IMR-90 (cell line): ENCODE measurements at regions not wholly inside any gene's neighbourhood (a gene's known extent, or its start where the extent isn't known, plus 50 kb on each side); places are given as distances from the start of the nearest gene placed in this dataset.

Experiments used
- ATAC-seq: fragments of 200-7000 bp; cut with Tn5 transposase; 2 replicates; pipeline ENCODE4 v1.9.1; 2020; ENCODE audit warnings: low read depth, mild to moderate bottlenecking, moderate library complexity
- BruUV-seq: library from RNA; stranded (reverse); fragments of 400-500 nt; replicated peaks from 2 replicates; lab custom pipeline; 2021; lab: Mats Ljungman, UMichigan
- CTCF ChIA-PET: fragments of 300-600 bp; formaldehyde crosslinking; extraction: SDS; loops from one replicate; lab custom pipeline; 2021; ENCODE audit warnings: antibody characterized with exemption; lab: Yijun Ruan, JAX
- POLR2A ChIA-PET: fragments of 300-600 bp; sonication (Branson Sonifier 250); formaldehyde crosslinking; loops from one replicate; lab custom pipeline; 2022; ENCODE audit warnings: antibody characterized with exemption; ENCODE audit not compliant: unreplicated experiment; lab: Charles Lee
- DNase-seq: peaks from one replicate; pipeline ENCODE4 v3.0.0; 2013
- H2AFZ ChIP-seq: replicated peaks from 2 replicates; pipeline ENCODE3; 2013; ENCODE audit warnings: low read length, mild to moderate bottlenecking; ENCODE audit not compliant: poor library complexity
- H2AK5ac ChIP-seq: 2 replicates; pipeline ENCODE4 v1.6.1; 2013; ENCODE audit warnings: low read depth, low read length, inconsistent platforms
- H2AK9ac ChIP-seq: replicated peaks from 2 replicates; pipeline ENCODE3; 2013; ENCODE audit warnings: mild to moderate bottlenecking, low read depth, low read length, moderate library complexity; ENCODE audit not compliant: poor library complexity
- H2BK120ac ChIP-seq: 2 replicates; pipeline ENCODE4 v1.6.1; 2013; ENCODE audit warnings: low read depth, low read length, inconsistent platforms
- H2BK15ac ChIP-seq: 3 replicates; pipeline ENCODE4 v1.6.1; 2013; ENCODE audit warnings: low read depth, low read length, inconsistent platforms
- H2BK20ac ChIP-seq: 2 replicates; pipeline ENCODE4 v1.6.1; 2013; ENCODE audit warnings: low read depth, mild to moderate bottlenecking, inconsistent platforms, low read length, moderate library complexity
- H2BK5ac ChIP-seq: 2 replicates; pipeline ENCODE4 v1.6.1; 2013; ENCODE audit warnings: mild to moderate bottlenecking, low read depth, low read length, inconsistent platforms; ENCODE audit not compliant: poor library complexity, severe bottlenecking
- H3K14ac ChIP-seq: replicated peaks from 2 replicates; pipeline ENCODE4 v1.6.1; 2013; ENCODE audit warnings: low read depth, low read length, inconsistent platforms
- H3K18ac ChIP-seq: 2 replicates; pipeline ENCODE4 v1.6.1; 2013; ENCODE audit warnings: low read depth, low read length, control low read depth
- H3K23ac ChIP-seq: 2 replicates; pipeline ENCODE4 v1.6.1; 2013; ENCODE audit warnings: low read depth, low read length, inconsistent platforms
- H3K27ac ChIP-seq: 2 replicates; pipeline ENCODE4 v1.5.1; 2013; ENCODE audit warnings: mild to moderate bottlenecking, control low read depth, low read length; ENCODE audit not compliant: insufficient read depth
- H3K27me3 ChIP-seq: 2 replicates; pipeline ENCODE4 v1.6.1; 2013; ENCODE audit warnings: low read length; ENCODE audit not compliant: control insufficient read depth, insufficient read depth
- H3K36me3 ChIP-seq: 2 replicates; pipeline ENCODE4 v1.6.1; 2013; ENCODE audit warnings: low read length, mixed read lengths; ENCODE audit not compliant: control insufficient read depth, insufficient read depth
- H3K4ac ChIP-seq: 2 replicates; pipeline ENCODE4 v1.6.1; 2013; ENCODE audit warnings: low read depth, low read length, inconsistent platforms
- H3K4me1 ChIP-seq: 2 replicates; pipeline ENCODE4 v1.6.1; 2013; ENCODE audit warnings: low read length, mixed read lengths; ENCODE audit not compliant: control insufficient read depth, insufficient read depth
- H3K4me2 ChIP-seq: 2 replicates; pipeline ENCODE4 v1.6.1; 2013; ENCODE audit warnings: low read depth, mild to moderate bottlenecking, control low read depth, low read length, moderate library complexity
- H3K4me3 ChIP-seq: 2 replicates; pipeline ENCODE4 v1.5.1; 2013; ENCODE audit warnings: low read depth, mild to moderate bottlenecking, control low read depth, low read length, moderate library complexity; ENCODE audit not compliant: insufficient read depth
- H3K56ac ChIP-seq: 2 replicates; pipeline ENCODE4 v1.6.1; 2013; ENCODE audit warnings: low read length, inconsistent platforms; ENCODE audit not compliant: insufficient read depth; ENCODE audit errors: extremely low read depth
- H3K79me1 ChIP-seq, 2 experiments: 2 replicates each; pipeline ENCODE4 v1.6.1; 2013; ENCODE audit warnings: low read length in 2 of 2, inconsistent platforms in 1 of 2, low read depth in 1 of 2
- H3K9ac ChIP-seq: 2 replicates; pipeline ENCODE4 v1.6.1; 2013; ENCODE audit warnings: low read depth, low read length, control low read depth
- H3K9me1 ChIP-seq: 2 replicates; pipeline ENCODE4 v1.6.1; 2013; ENCODE audit warnings: low read length, inconsistent platforms; ENCODE audit not compliant: insufficient read depth
- H3K9me3 ChIP-seq: 2 replicates; pipeline ENCODE4 v1.6.1; 2013; ENCODE audit warnings: low read length; ENCODE audit not compliant: control insufficient read depth, insufficient read depth
- H4K20me1 ChIP-seq: 2 replicates; pipeline ENCODE4 v1.6.1; 2013; ENCODE audit warnings: low read length, inconsistent platforms; ENCODE audit not compliant: insufficient read depth
- H4K5ac ChIP-seq: 2 replicates; pipeline ENCODE4 v1.6.1; 2013; ENCODE audit warnings: mild to moderate bottlenecking, low read depth, low read length, control low read depth
- H4K8ac ChIP-seq, 2 experiments: 2 replicates each; pipeline ENCODE4 v1.6.1; 2013; ENCODE audit warnings: low read depth in 2 of 2, low read length in 2 of 2, control low read depth in 1 of 2, inconsistent platforms in 1 of 2
- H4K91ac ChIP-seq: 2 replicates; pipeline ENCODE4 v1.6.1; 2013; ENCODE audit warnings: low read depth, low read length, inconsistent platforms; ENCODE audit not compliant: insufficient read depth
- CEBPB ChIP-seq: IDR thresholded peaks from 2 replicates; pipeline ENCODE4 v1.6.1; 2012; ENCODE audit warnings: low read depth, low read length, improper control_type of control experiment
- CHD1 ChIP-seq: IDR thresholded peaks from 2 replicates; pipeline ENCODE4 v1.6.1; 2012; ENCODE audit warnings: low read depth, low read length, improper control_type of control experiment
- CTCF ChIP-seq: conservative IDR thresholded peaks from 2 replicates; pipeline ENCODE4 v1.5.1; 2012; ENCODE audit warnings: mild to moderate bottlenecking, low read depth, low read length, improper control_type of control experiment
- ELK1 ChIP-seq: fragments of 150-350 bp; IDR thresholded peaks from 2 replicates; pipeline ENCODE4 v1.6.1; 2016; ENCODE audit warnings: low read depth, mild to moderate bottlenecking, low read length, moderate library complexity, borderline replicate concordance
- FOS ChIP-seq: fragments of 150-350 bp; IDR thresholded peaks from 2 replicates; pipeline ENCODE4 v1.6.1; 2016; ENCODE audit warnings: low read depth, low read length
- MAFK ChIP-seq: IDR thresholded peaks from 2 replicates; pipeline ENCODE4 v1.6.1; 2012; ENCODE audit warnings: low read depth, low read length, improper control_type of control experiment
- MAZ ChIP-seq: IDR thresholded peaks from 2 replicates; pipeline ENCODE4 v1.6.1; 2012; ENCODE audit warnings: low read depth, mild to moderate bottlenecking, low read length, improper control_type of control experiment, moderate library complexity, borderline replicate concordance
- RAD21 ChIP-seq: IDR thresholded peaks from 2 replicates; pipeline ENCODE4 v1.6.1; 2012; ENCODE audit warnings: low read length, improper control_type of control experiment
- RCOR1 ChIP-seq: IDR thresholded peaks from 2 replicates; pipeline ENCODE4 v1.6.1; 2012; ENCODE audit warnings: mild to moderate bottlenecking, low read length, improper control_type of control experiment; ENCODE audit not compliant: insufficient replicate concordance
- USF2 ChIP-seq: fragments of 150-350 bp; IDR thresholded peaks from 2 replicates; pipeline ENCODE4 v1.6.1; 2017; ENCODE audit warnings: mild to moderate bottlenecking, antibody characterized with exemption, low read length, low read depth
- WGBS, 2 experiments: methylation state at CpG; one replicate each; pipeline versions ENCODE4 v1.1.5 to v1.1.7; 2013; ENCODE audit warnings: missing lambda C conversion rate in 2 of 2; ENCODE audit not compliant: insufficient read length in 1 of 2; ENCODE audit errors: extremely low coverage in 2 of 2; 5-methylcytosine and 5-hydroxymethylcytosine counted together
- dilution Hi-C: fragments of 300-500 bp; cut with HindIII; formaldehyde crosslinking; loops from one replicate; pipeline ENCODE4 v1.14.3; 2018; ENCODE audit warnings: low sequenced_read_pairs; ENCODE audit not compliant: unreplicated experiment
- in situ Hi-C: fragments of 300-500 bp; cut with MboI; formaldehyde crosslinking; loops from 3 replicates; pipeline ENCODE4 v1.14.3; 2019; ENCODE audit warnings: low sequenced_read_pairs, inconsistent platforms, mixed read lengths
- intact Hi-C: fragments of 100-400 bp; cut with micrococcal nuclease; formaldehyde crosslinking; loops from 2 replicates; pipeline ENCODE4 v1.10.0; 2022

- intact Hi-C loops = no loop called here
- no peak for TF ChIP-seq MAZ
- no peak for TF ChIP-seq CHD1
- TF ChIP-seq CEBPB = no peak
- no peak for TF ChIP-seq CTCF
- TF ChIP-seq USF2 = no peak
- TF ChIP-seq RAD21 = no peak
- no peak for TF ChIP-seq FOS
- no peak for TF ChIP-seq ELK1
- TF ChIP-seq MAFK = no peak
- TF ChIP-seq RCOR1 = no peak
- H2BK120ac ChIP-seq = no peak overlapping the region
- BruUV-seq = no TSS peak
- no peaks in the 10 kb centered on the region for H4K20me1 ChIP-seq
- H3K18ac ChIP-seq = no peak overlapping the region
- no peak overlapping the region for H3K9ac ChIP-seq
- no peak overlapping the region for H2BK5ac ChIP-seq
- no peak overlapping the region for H3K14ac ChIP-seq
- no peak overlapping the region for H2BK15ac ChIP-seq
- CTCF ChIA-PET = interaction anchor here (1.1 kb wide), 1 partner anchor 313 kb away, joined by 3 read pairs; no protein-coding TSS in a partner anchor
- H2BK20ac ChIP-seq = no peak overlapping the region
- no peak overlapping the region for H4K8ac ChIP-seq
- H3K36me3 ChIP-seq = no peaks in the 10 kb centered on the region
- no peaks in the 10 kb centered on the region for H3K9me3 ChIP-seq
- dilution Hi-C loops = no loop called here
- no peaks in the 10 kb centered on the region for H3K9me1 ChIP-seq
- peaks cover 2% of the 10 kb centered on the region; the same call in 1 of the 2 replicates for H3K4me1 ChIP-seq
- DNase-seq (peak; percentile 10), ATAC-seq (no peak)
- no peak overlapping the region for H3K4ac ChIP-seq
- no peak overlapping the region for H3K4me2 ChIP-seq
- H3K56ac ChIP-seq = no peak overlapping the region
- no peak overlapping the region for H4K5ac ChIP-seq
- no peak overlapping the region for H2AK9ac ChIP-seq
- H3K27me3 ChIP-seq = no peaks in the 10 kb centered on the region
- WGBS, 2 experiments = 59% methylated on average over 2 of the region's 5 CpGs; no CpG with 5 or more reads in 1 of the 2 experiments
- H3K79me1 ChIP-seq = no peaks in the 10 kb centered on the region
- POLR2A ChIA-PET = interaction anchor here (0.6 kb wide), 1 partner anchor 457 kb away, joined by 3 read pairs; no protein-coding TSS in a partner anchor
- no peak overlapping the region for H2AFZ ChIP-seq
- no peak overlapping the region for H3K23ac ChIP-seq
- no peak overlapping the region for H2AK5ac ChIP-seq
- H3K4me3 ChIP-seq = no peak overlapping the region
- no peak overlapping the region for H4K91ac ChIP-seq
- H3K27ac ChIP-seq = no peak overlapping the region
- in situ Hi-C loops = loop anchor here (25.0 kb wide), 1 partner anchor 1338 kb away; the partner anchor contains the start of gene MMADHC
Measured at GRCh38 chr2:150924878-150925277, 336.8 kb downstream of the RBM43 start.
